Mucosa of stomach (tissue), 1 donor: ENCODE measurements at regions not wholly inside any gene's neighbourhood (a gene's known extent, or its start where the extent isn't known, plus 50 kb on each side); places are given as distances from the start of the nearest gene placed in this dataset.

ENCODE experiments used
- H3K27me3 ChIP-seq: one replicate; pipeline ENCODE4 v1.7.0; 2013; ENCODE audit warnings: mild to moderate bottlenecking, low read length; ENCODE audit not compliant: control insufficient read depth, insufficient read depth
- H3K36me3 ChIP-seq: one replicate; pipeline ENCODE4 v1.7.0; 2013; ENCODE audit warnings: low read length; ENCODE audit not compliant: control insufficient read depth, insufficient read depth
- H3K4me1 ChIP-seq: one replicate; pipeline ENCODE4 v1.7.0; 2013; ENCODE audit warnings: mild to moderate bottlenecking, low read length; ENCODE audit not compliant: control insufficient read depth, insufficient read depth
- H3K4me3 ChIP-seq: one replicate; pipeline ENCODE4 v1.7.0; 2013; ENCODE audit warnings: low read length
- H3K9ac ChIP-seq: one replicate; pipeline ENCODE4 v1.7.0; 2013; ENCODE audit warnings: mild to moderate bottlenecking, low read length, moderate library complexity
- H3K9me3 ChIP-seq: one replicate; pipeline ENCODE4 v1.7.0; 2013; ENCODE audit warnings: mild to moderate bottlenecking, low read length, moderate library complexity; ENCODE audit not compliant: control insufficient read depth
- donor health status: Pancreatic carcinoma.

DNA sequence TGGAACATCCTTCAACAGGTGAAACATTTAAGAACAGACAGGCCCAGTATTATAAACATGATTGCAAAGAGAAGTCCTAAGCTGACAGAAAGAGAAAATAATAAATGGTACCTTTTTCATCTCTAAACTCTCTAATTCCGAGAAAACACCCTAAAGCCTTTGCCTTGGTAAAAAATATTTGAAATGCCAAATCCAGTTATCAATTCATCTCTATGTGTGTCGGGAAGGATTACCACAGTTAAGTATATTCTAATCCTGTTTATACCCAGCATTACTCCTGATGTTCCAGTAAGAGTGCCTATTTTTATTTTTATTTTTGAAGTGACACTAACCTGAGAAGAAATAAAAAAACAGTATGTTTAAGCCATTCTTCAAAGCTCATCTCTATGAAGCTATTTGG lies 219.3 kb upstream of the NANOGP8 start:
- H3K36me3 ChIP-seq: no peaks in the 10 kb centered on the region
- H3K27me3 ChIP-seq: no peaks in the 10 kb centered on the region
- H3K4me3 ChIP-seq: no peak overlapping the region
- no peaks in the 10 kb centered on the region for H3K9me3 ChIP-seq
- H3K9ac ChIP-seq: no peak overlapping the region
- H3K4me1 ChIP-seq: peaks cover 13% of the 10 kb centered on the region

DNA sequence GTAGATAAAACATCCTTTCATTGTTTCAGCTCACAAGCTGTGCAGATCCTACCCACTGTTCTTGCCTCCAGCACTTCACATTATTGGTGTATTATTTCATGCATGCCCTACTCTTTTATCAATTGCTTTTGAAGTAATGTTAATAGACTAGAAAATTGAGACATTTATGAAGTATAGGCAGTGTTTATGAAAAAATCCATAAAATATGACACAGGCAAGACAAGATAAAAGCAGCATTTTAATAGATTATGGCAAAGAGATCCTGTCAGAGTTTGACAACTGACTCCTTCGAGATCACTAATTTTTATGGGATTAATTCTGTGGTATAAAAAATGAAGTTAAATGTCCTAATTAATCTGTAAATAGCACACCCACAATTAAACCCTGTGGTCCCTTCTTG lies 217.2 kb upstream of the NANOGP8 start:
- Histone ChIP-seq H3K36me3 (no peaks in the 10 kb centered on the region), H3K4me1 (peaks cover 7% of the 10 kb centered on the region), H3K9me3 (no peaks in the 10 kb centered on the region), H3K9ac (no peak overlapping the region), H3K27me3 (no peaks in the 10 kb centered on the region), H3K4me3 (no peak overlapping the region)

- H3K9ac ChIP-seq: no peak overlapping the region
- H3K9me3 ChIP-seq: no peaks in the 10 kb centered on the region
- H3K4me3 ChIP-seq: no peak overlapping the region
- no peaks in the 10 kb centered on the region for H3K4me1 ChIP-seq
- H3K27me3 ChIP-seq: no peaks in the 10 kb centered on the region
- no peaks in the 10 kb centered on the region for H3K36me3 ChIP-seq
Measured at GRCh38 chr15:35301088-35301487, 216.0 kb upstream of the NANOGP8 start.

DNA sequence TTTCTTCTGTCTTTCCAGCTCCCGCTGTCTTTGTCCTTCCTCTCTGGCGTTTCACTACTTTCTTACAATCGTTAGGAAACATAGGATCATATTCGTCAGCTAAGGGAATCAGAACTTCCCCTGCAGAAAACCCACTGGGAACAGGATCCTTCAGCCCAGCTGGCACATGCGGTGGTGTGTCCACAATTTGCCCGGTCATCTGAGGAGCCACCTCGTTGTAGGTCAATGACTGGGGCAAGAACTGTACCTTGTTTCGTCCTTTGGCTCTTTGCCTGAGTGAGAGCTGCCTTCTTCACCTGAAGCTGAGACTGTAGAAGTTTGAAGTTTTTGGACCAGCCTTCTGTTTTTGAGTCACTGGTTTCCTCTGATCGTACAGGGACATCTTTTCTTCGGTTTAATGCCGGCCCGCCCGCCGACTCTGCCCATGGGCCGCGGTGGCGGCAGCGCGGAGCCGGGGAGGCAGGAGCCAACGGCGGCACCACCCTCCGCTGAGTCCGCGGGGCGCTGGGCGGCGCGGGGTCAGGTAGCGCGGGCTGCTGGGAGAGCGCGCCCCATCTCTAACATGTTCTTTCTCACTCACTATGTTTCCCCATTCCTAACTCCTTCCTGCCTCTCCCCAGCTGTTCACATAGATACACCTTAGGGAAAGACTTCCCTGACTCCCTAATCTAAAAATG lies 214.1 kb upstream of the NANOGP8 start:
- H3K27me3 ChIP-seq: no peaks in the 10 kb centered on the region
- H3K9me3 ChIP-seq: no peaks in the 10 kb centered on the region
- H3K4me3 ChIP-seq: no peak overlapping the region
- H3K9ac ChIP-seq: no peak overlapping the region
- no peaks in the 10 kb centered on the region for H3K36me3 ChIP-seq
- H3K4me1 ChIP-seq: no peaks in the 10 kb centered on the region

DNA sequence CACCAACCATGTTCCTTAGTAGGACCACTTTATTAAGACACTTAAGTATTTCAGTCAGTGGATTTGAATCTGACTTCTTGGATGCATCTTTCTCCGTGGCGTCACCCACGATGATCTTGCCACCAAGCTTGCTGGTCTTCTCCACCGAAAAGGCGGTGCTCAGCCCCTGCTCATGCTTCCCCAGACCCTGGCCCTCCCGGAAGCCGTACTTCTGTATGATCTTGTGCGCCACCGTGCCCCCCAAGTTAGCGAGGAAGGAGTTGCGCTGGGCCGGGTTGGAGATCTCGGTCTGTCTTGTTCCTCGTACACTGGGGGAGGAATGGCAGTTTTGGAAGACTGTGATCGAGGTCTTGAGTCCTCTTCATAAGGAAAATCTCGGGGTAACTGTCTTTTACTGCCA lies 213.4 kb upstream of the NANOGP8 start:
- Histone ChIP-seq H3K9me3 (no peaks in the 10 kb centered on the region), H3K36me3 (no peaks in the 10 kb centered on the region), H3K27me3 (no peaks in the 10 kb centered on the region), H3K4me3 (no peak overlapping the region), H3K4me1 (no peaks in the 10 kb centered on the region), H3K9ac (no peak overlapping the region)

DNA sequence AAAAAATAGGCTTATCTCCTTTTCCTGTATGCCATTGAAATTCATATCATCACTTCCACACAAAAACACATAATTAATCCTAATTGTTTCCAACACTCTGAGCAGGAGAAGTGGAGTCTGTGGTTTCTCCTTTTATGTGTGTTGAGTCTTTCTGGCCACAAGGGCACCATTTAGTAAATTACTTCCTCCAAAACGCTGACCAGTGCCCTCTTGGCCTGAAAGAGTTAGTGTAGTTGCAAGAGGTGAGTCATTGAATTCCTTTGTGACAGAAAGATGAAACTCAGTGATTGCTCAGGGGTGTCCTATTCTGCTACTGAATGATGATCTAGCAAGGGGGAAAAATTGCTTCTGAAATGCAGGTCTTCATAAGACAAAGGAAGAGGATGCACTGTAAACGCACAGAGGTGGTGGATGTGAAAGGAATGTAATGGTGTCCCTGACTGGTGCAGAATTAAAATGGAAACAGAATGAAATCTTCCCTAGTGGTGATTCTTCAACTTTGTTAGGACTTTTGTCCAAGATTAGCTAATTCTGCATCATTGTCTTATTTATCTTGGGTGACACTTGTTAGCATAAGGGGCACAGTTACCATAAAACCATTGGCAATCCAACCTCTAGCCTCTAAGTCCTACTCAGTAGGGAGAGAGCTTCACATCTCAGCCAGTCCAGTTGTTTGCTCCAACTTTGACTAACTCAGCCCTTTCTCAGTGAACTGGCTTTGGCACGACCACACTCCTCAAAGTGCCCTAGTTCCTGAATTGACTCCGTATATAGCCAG lies 208.4 kb upstream of the NANOGP8 start:
- no peaks in the 10 kb centered on the region for H3K36me3 ChIP-seq
- H3K4me1 ChIP-seq: no peaks in the 10 kb centered on the region

DNA sequence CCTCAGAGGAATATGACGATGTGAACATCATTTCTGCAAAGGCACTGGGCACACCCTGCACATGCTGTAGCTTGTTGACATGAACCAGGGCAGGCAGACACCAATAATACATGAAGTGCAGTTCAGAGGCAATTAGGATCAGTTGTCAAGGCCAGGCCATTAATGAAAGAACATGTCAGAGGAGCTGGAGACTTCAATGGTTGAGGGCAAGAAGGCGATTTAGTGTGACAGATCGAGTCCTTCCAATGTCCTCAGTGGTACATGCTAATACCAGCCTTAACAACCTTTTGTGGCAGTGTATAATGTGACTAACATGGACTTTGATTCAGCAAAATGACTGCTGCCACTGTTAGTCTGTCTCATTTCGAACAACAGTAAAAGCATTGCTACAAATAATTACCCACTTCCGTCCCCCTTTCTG lies 205.2 kb upstream of the NANOGP8 start:
- Histone ChIP-seq H3K9ac (no peak overlapping the region), H3K36me3 (no peaks in the 10 kb centered on the region), H3K27me3 (no peaks in the 10 kb centered on the region), H3K9me3 (no peaks in the 10 kb centered on the region), H3K4me3 (no peak overlapping the region), H3K4me1 (no peaks in the 10 kb centered on the region)

More for the DNA sequence above, 208.4 kb upstream of the NANOGP8 start:
- Histone ChIP-seq H3K9me3 (no peaks in the 10 kb centered on the region), H3K9ac (no peak overlapping the region), H3K4me3 (no peak overlapping the region), H3K27me3 (no peaks in the 10 kb centered on the region)

DNA sequence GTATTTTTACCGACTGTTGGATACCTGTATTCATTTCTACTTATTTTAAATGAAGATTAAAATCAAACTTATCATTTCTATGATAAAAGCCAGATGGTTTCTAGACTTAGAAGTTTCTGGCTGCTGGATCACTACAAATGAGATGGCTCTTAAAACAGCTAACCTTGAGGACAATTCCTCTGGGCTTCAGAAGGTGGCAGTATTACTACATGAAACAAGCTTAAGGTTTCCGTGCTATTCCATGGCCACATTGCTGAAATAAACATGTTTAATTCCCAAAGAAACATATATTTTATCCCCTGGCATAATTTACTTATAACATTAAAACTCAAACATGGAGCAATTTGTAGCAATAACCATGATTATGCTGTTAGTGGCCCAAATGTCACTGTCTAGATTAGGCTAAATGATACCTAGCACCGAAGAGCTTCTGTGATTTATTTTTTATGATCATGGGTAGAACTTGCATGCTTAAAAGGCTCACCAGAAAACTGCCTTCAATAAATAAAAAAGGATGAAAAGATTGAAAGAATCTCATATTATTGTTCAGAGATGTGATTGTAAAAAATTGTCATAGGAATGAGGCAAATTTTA lies 204.0 kb upstream of the NANOGP8 start:
- Histone ChIP-seq H3K4me1 (no peaks in the 10 kb centered on the region), H3K4me3 (no peak overlapping the region), H3K36me3 (no peaks in the 10 kb centered on the region), H3K9me3 (no peaks in the 10 kb centered on the region), H3K9ac (no peak overlapping the region), H3K27me3 (no peaks in the 10 kb centered on the region)

DNA sequence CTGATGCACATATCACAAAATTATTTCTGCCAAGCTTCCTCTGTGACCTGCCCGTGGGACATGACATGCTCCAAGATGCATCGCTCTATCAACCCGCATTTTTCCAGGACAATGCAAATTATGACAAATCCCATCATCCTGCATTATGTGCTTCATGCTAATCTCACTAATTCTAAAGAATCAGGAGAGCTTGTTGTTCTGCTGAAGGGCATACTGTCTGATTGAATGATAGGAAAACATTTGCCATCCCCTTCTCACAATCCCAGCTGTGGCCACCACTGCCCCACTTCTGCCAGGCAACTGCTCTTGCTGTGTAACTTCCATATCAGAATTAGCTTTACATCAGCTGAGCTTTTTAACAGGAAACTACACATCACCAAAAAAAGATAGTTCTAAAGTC lies 203.5 kb upstream of the NANOGP8 start:
- H3K36me3 ChIP-seq: no peaks in the 10 kb centered on the region
- no peak overlapping the region for H3K9ac ChIP-seq
- no peaks in the 10 kb centered on the region for H3K9me3 ChIP-seq
- no peak overlapping the region for H3K4me3 ChIP-seq
- no peaks in the 10 kb centered on the region for H3K27me3 ChIP-seq
- no peaks in the 10 kb centered on the region for H3K4me1 ChIP-seq

DNA sequence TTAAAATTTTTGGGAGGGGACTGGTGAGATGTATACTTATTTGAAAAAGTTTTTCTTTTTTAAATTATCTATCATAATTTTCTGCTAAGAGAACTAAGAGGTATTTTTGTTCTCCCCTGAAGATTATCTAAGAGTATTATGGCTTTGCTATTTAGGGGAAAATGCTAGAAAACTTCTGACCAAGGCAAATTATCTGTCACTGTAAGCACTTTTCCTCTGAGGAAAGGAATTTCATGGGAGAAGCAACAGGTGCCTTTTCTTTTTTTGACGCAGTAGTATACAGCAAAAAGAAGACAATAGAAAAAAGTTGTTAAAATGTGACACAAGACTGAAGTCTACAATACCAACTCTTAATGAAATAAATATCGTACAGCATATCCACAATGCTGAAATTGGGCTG lies 201.6 kb upstream of the NANOGP8 start:
- no peak overlapping the region for H3K9ac ChIP-seq
- no peaks in the 10 kb centered on the region for H3K36me3 ChIP-seq
- H3K4me1 ChIP-seq: no peaks in the 10 kb centered on the region
- no peaks in the 10 kb centered on the region for H3K27me3 ChIP-seq
- no peak overlapping the region for H3K4me3 ChIP-seq
- H3K9me3 ChIP-seq: no peaks in the 10 kb centered on the region

DNA sequence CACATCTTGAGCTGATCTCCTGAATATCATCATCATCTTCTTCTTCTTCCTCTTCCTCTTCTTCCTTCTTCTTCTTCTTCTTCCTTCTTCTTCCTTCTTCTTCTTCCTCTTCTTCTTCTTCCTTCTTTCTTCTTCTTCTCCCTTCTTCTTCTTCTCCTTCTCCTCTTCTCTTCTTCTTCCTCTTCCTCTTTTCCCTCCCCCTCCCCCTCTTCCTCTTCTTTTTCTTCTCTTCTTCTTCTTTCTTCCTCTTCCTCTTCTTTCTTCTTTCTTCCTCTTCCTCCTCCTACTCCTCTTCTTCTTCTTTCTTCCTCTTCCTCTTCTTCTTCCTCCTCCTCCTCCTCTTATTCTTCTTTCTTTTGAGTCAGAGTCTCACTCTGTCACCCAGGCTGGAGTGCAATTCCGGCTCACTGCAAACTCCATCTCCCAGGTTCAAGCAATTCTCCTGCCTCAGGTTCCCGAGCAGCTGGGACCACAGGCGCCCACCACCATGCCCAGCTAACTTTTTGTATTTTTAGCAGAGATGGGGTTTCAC lies 197.9 kb upstream of the NANOGP8 start:
- Histone ChIP-seq H3K9me3 (no peaks in the 10 kb centered on the region), H3K9ac (no peak overlapping the region), H3K27me3 (no peaks in the 10 kb centered on the region), H3K4me3 (no peak overlapping the region), H3K36me3 (no peaks in the 10 kb centered on the region), H3K4me1 (no peaks in the 10 kb centered on the region)

DNA sequence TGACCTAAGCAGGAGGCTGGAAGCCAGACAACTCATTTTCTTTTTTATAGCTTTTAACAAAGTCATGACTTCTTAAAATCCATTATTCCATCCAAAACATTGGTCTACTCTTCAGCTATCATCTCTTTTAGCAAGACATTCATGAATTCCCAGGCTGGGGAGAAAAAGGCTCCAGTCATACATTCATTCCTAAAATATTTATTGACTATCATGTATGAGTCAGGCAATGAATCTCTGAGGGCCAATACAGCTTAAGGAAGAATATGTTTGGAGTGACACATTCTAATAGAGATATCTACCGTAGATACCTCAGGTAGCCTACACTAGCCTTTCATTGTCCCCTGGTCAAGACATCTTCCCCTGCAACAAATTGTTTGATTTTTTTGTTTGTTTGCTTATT lies 196.4 kb upstream of the NANOGP8 start:
- Histone ChIP-seq H3K27me3 (no peaks in the 10 kb centered on the region), H3K4me1 (no peaks in the 10 kb centered on the region), H3K9me3 (no peaks in the 10 kb centered on the region), H3K4me3 (no peak overlapping the region), H3K9ac (no peak overlapping the region), H3K36me3 (no peaks in the 10 kb centered on the region)
